ENCODE measurements at regions not wholly inside any gene's neighbourhood (a gene's known extent, or its start where the extent isn't known, plus 50 kb on each side); places are given as distances from the start of the nearest gene placed in this dataset.

GRCh38 chrX:1870421-1870820, 255.6 kb downstream of the ASMT start:
- no peaks in the 10 kb centered on the region for H3K79me2 ChIP-seq (ENCODE audit: control insufficient read depth in 1 of 2, insufficient read depth in 2 of 2, low read length in 2 of 2)
- POLR2A ChIA-PET (ENCODE audit: partially characterized antibody), result no interaction called here

More at GRCh38 chrX:1870421-1870820, 255.6 kb downstream of the ASMT start:
- H3K9ac ChIP-seq (replicated peaks in 1 of 4; ENCODE audit: extremely low read depth in 1 of 4, low read depth in 3 of 4, low read length in 3 of 4), result no peak overlapping the region
- H2BK15ac ChIP-seq (ENCODE audit: low read length), result no peak overlapping the region
- H2BK120ac ChIP-seq (replicated peaks; ENCODE audit: low read depth, low read length), result no peak overlapping the region
- H2AK5ac ChIP-seq (ENCODE audit: low read depth, low read length), result no peak overlapping the region
- H3K4ac ChIP-seq (replicated peaks; ENCODE audit: insufficient read length, low read depth, low read length), result no peak overlapping the region
- H2BK5ac ChIP-seq (ENCODE audit: low read depth, low read length), result no peak overlapping the region
- H2BK12ac ChIP-seq (ENCODE audit: low read depth, low read length), result no peak overlapping the region
- no peaks in the 10 kb centered on the region for H4K20me1 ChIP-seq (replicated peaks in 1 of 2; ENCODE audit: control insufficient read depth in 1 of 2, insufficient read depth in 2 of 2, low read length in 2 of 2)
- no peak overlapping the region for H3K27ac ChIP-seq (ENCODE audit: low read depth, low read length)
- no peaks in the 10 kb centered on the region for H3K79me1 ChIP-seq (ENCODE audit: low read depth, low read length)
- H2BK20ac ChIP-seq (ENCODE audit: low read length), result no peak overlapping the region
- no peak overlapping the region for H2AFZ ChIP-seq (ENCODE audit: low read length)
- H3K36me3 ChIP-seq (ENCODE audit: control insufficient read depth in 2 of 4, insufficient read depth in 4 of 4, low read length in 3 of 4), result no peaks in the 10 kb centered on the region
- no peak overlapping the region for H4K91ac ChIP-seq (replicated peaks; ENCODE audit: insufficient read length, low read length)
- H3K23ac ChIP-seq (ENCODE audit: insufficient read length), result no peak overlapping the region
- no peak overlapping the region for H4K8ac ChIP-seq (ENCODE audit: extremely low read depth, insufficient read depth, low read length)
- no peak overlapping the region for H3K14ac ChIP-seq (ENCODE audit: insufficient read length)
- WGBS, 2 experiments (ENCODE audit: extremely low coverage in 1 of 2, insufficient coverage in 1 of 2, insufficient read length in 1 of 2, insufficient replicate concordance in 2 of 2, low coverage in 1 of 2, low lambda C conversion rate in 2 of 2, missing lambda C conversion rate in 1 of 2), result 95% methylated on average over 4 of the region's 4 CpGs; no CpG with 5 or more reads in 1 of the 2 experiments
- TF ChIP-seq, protein P1, sequence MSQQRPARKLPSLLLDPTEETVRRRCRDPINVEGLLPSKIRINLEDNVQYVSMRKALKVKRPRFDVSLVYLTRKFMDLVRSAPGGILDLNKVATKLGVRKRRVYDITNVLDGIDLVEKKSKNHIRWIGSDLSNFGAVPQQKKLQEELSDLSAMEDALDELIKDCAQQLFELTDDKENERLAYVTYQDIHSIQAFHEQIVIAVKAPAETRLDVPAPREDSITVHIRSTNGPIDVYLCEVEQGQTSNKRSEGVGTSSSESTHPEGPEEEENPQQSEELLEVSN (IDR thresholded peaks at IDR 0.05), result no peak
- TF ChIP-seq KDM5A (IDR thresholded peaks at IDR 0.05; ENCODE audit: low read length), result no peak
- TF ChIP-seq POLR2AphosphoS5 (IDR thresholded peaks at IDR 0.05; ENCODE audit: low read depth, low read length), result no peak
- TF ChIP-seq SP4 (IDR thresholded peaks at IDR 0.05; ENCODE audit: low read length), result no peak
- no peak overlapping the region for H3K4me2 ChIP-seq (ENCODE audit: insufficient read depth in 1 of 2, low read depth in 2 of 2, low read length in 2 of 2)
- H3K23me2 ChIP-seq (ENCODE audit: low read depth, low read length), result peaks cover 2% of the 10 kb centered on the region; the same call in 1 of the 2 replicates
- no peak for DNase-seq (ENCODE audit: low read depth in 1 of 2, low spot score in 2 of 2)
- H3K27me3 ChIP-seq (replicated peaks in 1 of 4; ENCODE audit: control insufficient read depth in 3 of 4, extremely low read depth in 1 of 4, insufficient read depth in 3 of 4, low read length in 3 of 4), result no peaks in the 10 kb centered on the region
- no peak for FAIRE-seq
- CTCF ChIA-PET (ENCODE audit: partially characterized antibody), result no interaction called here
- H3K4me3 ChIP-seq (ENCODE audit: extremely low read depth in 1 of 4, insufficient read depth in 2 of 4, low read depth in 3 of 4, low read length in 4 of 4), result no peak overlapping the region
- no peak overlapping the region for H4K5ac ChIP-seq (ENCODE audit: insufficient read length, low read depth, low read length)
- no peak overlapping the region for H3K56ac ChIP-seq (replicated peaks; ENCODE audit: insufficient read length, low read depth, low read length)
- no peaks in the 10 kb centered on the region for H3K4me1 ChIP-seq (replicated peaks in 1 of 4; ENCODE audit: control insufficient read depth in 3 of 4, insufficient read depth in 4 of 4, low read length in 3 of 4)
- no peak overlapping the region for H3K18ac ChIP-seq (ENCODE audit: extremely low read depth, low read length)
- H3K9me3 ChIP-seq (ENCODE audit: insufficient read depth in 2 of 2, low read depth in 1 of 2, low read length in 1 of 2), result no peaks in the 10 kb centered on the region

Measured in H1 (cell line).